ENCODE measurements at regions not wholly inside any gene's neighbourhood (a gene's known extent, or its start where the extent isn't known, plus 50 kb on each side); places are given as distances from the start of the nearest gene placed in this dataset.
"Not testable (repeated sequence)": the region's sequence is repeated elsewhere in the genome, so short reads cannot be mapped to it uniquely, and the experiment has no call there.

DNA sequence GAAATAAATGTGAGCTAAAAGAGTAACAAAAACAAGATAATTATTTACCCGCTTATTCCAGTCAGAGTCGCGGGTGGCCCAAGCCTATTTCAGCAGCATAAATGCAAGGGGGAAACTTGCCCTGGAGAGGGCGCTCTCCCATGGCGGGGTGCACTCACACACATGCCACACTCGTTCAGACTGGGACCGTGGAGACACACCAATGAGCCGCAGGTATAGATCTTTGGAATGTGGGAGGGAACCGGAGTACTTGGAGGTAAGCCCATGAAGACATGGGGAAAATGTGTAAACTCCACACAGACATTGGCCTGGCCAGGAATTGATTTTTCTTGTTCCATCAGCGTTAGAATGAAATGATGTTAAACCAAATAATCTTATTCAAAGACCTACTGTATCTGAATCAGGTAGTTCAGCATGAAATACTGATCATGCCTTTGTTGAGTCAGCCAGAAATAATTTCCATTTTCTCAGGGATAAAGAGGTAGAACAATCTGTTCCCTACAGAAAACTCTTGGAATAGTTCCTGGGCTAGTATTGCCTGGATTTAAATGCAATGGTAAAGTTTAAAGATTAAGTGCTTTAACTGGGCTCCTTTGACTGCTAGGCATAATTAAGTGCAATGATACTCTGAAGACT is 191.5 kb downstream of the MCHR2 start:
- FAIRE-seq: no peak

DNA sequence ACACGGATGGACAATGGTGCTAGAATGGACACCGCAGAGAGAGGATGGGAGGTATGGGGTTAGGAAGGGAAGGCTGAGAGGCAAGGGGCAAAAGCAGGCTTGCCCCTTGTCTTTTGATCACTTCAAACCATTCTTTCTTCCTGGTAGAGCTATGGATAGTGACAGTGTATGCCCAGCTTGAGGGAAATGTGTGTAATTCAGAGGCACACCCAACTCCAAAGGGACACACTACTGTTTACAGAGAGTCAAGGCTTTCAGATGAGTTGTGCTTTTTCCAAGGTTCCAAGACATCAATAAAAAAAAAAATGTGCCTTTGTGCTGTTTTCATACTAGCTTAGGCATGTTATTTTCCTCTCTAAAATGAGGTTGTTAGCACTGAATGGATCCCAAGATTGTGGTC is 185.0 kb downstream of the MCHR2 start:
- no peak for FAIRE-seq

DNA sequence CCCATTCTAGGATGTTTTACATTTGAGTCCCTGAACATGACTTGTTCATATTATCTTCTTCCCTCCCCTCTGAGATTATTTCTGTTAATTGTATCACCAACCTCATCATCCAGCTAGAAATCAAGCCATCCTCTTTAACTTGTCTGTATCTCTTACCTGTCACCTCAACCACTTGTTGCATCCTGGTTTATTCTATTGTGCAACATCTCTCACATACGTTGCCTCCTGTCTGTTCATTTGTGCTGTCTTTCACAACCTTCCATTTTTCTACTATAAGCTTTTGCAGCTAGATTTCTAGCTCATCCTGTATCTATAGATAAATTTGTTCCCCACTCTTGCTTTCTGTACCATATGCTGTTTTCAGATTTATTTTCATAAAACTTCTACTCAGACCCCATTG is 183.7 kb downstream of the MCHR2 start:
- no peak for FAIRE-seq

DNA sequence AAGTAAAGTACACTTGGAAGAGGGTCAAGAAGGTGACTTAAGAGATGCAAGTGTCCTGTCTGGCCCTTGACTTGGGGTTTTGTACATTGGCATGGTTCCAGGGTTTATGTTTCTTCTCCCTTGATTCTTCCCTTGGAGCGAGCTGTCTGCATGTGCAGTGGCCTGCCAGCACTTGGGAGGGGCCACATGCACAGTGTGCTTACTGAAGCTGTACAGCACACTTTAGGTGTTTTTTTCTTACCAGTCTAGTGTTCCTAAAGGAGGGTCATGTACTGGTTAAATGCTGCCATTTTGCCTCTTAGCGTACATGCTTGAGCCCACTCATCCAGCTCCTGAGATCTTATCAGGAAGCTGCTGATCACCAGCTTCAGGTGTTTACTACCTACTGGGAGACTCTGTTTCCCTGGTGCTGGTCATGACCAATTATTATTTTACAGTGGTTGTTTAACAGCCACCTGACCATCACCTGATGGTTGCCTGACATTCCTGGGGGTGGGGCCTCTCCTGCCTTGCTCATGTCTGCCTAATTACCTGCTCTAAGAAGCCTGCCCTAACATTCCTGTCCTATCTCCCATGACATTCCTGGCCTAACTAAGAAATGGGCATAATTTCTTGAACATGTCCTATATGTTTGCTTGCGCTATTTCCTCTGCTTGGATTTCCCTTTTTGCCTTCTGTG is 182.9 kb downstream of the MCHR2 start:
- FAIRE-seq: no peak

DNA sequence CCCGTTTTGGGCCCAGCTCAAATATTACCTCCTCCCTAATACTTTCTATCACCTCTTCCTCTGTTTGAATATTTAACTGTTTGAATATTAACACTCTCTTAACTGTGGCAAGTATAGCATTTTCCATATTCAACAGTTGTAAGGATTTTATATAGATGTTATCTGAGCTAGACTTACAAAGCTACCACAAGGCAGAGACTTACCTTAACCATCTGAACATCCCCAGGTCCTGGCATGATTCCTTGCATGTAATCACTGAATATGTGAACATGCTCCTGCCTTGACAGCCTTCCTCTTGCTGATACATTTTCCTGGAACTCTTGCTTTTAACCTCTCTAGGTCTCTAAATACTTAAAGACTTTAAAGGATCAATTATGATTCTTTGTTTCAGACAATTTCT is 182.4 kb downstream of the MCHR2 start:
- FAIRE-seq: no peak

DNA sequence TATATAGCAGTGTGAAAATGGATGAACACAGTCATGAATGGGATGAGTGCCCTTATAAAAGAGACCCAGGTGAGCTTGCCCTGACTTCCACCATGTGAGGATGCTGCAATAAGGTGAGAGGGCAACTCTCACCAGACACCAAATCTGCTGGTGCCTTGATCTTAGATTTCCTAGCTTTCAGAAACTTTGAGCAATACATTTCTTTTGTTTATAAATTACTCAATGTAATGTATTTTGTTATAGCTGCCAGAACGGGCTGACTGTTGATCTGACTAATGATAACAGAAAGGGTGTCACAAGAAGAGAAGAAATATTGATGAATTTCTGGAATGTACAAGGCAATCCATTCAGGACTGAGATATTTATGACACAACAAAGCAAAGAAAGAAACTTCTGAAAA is 180.5 kb downstream of the MCHR2 start:
- FAIRE-seq: no peak

DNA sequence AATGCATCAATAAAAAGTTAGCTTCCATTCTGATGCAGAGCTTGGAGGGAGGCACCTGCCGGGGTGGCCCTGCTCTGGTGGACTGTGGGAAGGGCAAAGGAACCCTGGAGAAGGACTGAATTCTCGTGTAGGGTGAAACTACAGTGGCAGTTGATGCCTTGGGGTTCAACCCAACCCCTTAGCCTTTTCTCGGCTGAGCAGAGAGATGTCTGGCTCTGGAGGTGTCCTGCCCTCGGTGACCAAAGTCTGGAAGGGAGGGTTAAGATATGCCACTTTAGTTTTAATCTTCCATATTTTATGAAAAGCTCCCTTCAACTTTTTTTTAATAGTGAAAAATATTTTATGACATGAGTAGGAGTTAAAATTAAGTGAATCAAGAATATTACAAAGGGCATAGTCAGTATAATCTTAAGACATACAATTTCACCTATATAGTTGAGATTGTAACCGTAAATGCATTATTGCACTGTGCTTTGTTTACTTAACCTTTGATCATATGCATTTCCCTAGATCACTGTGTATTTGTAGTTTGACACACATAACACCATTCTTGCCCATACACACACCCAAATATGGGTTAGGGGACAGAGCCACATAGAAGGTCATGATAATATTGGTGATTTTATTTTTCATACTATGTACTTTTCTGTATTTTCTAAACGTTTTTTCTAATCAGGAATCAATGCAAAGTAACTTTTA is 179.6 kb downstream of the MCHR2 start:
- FAIRE-seq: no peak

DNA sequence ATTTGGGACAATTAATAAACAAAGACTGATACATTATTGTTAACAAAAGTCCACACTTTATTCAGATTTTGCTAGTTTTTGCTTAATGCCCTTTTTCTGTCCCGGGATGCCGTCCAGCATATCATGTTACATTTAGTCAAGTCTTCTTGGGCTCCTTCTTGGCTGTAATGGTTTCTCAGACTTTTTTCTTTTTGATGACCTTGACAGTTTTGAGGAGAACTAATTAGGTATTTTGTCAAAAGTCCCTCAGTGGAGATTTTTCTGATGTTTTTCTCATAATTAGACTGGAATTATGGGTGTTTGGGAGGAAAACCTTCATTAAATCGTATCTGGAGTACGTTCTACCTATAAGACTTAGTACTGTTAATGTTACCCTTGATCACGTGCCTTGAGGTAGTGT is 177.2 kb downstream of the MCHR2 start:
- no peak for FAIRE-seq

DNA sequence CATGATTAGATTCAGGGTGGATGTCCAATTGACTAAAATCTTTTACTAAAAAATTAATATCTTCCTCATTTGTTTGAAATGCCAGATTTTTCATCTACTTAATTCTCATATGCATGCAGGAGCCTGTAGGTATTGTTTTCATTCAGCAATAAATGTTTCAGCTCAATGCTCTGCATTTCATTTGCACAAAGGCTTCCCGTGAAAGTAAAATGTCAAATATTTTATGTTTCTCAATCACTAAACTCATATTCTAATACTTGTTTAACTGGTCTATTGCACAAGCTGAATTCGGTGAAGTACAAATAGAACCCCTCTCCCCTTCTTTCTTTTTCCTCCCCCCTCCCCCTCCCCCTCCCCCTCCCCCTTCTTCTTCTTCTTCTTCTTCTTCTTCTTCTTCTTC is 175.9 kb downstream of the MCHR2 start:
- FAIRE-seq: no peak

DNA sequence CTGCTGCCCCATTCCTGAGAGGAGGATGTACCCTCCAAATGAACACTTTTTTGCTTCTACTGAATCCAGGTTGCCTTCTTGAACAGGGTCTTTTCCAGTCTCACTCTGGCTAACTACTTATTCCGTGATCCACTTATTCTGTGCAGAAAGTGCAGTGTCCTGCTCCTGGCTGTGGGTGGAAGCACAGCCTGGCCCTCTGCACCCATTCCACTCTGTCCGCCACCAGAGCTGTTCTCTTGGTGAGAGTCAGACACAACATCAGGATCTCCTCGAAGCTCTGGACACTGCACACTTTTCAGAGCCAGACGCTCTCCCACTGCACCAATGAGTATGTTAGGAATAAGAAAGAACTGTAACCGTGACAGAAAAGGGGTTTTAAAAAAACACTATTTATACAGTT is 174.2 kb downstream of the MCHR2 start:
- no peak for FAIRE-seq

DNA sequence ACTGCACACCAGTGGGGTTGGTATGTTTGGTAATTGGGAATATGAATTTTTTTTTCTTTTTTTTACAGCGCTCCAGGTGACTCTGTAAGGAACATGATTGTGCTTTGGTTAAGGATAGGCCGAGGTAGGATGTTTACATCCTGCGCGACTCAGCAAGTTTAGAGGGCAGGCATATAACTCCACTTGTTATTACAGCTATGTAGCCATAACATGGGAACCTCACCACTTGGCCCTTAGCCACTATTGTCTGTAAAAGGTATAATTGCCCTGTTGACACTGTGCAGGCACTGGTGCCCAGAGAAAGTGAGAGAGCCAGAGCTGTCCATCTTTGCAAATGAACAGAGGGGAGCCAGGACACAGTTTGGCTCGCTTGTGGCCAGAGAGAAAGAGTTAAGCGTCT is 172.9 kb downstream of the MCHR2 start:
- FAIRE-seq: no peak

DNA sequence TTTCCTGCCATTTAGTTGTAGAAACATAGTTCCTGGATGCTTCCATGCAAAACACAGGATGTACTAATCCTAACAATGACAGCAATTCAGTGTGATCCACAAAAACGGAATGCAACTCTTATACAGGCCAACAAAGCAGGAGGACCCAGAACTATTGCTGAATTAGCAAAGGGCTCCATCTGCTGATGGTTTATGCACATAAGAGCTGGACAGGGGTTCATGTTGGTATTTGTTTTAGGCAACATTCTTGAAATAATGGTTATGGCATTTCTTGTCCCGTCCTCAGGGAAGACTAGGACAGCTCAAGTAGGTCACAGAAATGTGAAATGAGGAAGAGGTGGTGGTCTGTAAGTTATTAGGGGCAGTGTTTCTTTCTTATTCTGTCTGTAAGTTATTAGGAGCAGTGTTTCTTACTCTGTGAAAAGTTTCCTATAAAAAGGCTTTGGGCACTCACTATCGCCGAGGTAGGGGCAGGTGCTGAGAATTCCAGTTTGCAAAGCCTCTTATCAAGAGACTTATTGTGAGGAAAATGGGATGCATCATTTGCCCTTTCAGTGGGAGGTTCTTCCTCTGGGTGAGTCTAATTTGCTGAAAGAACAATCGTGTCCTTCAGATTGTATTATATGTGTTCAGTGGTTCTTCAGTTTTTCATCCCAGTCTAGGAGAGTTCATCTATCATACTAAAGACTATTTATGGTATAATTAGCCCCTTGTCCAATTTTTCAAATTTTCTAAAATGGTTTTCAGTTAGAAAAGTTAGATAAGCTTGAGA is 171.1 kb downstream of the MCHR2 start:
- peak; percentile 17 for FAIRE-seq

DNA sequence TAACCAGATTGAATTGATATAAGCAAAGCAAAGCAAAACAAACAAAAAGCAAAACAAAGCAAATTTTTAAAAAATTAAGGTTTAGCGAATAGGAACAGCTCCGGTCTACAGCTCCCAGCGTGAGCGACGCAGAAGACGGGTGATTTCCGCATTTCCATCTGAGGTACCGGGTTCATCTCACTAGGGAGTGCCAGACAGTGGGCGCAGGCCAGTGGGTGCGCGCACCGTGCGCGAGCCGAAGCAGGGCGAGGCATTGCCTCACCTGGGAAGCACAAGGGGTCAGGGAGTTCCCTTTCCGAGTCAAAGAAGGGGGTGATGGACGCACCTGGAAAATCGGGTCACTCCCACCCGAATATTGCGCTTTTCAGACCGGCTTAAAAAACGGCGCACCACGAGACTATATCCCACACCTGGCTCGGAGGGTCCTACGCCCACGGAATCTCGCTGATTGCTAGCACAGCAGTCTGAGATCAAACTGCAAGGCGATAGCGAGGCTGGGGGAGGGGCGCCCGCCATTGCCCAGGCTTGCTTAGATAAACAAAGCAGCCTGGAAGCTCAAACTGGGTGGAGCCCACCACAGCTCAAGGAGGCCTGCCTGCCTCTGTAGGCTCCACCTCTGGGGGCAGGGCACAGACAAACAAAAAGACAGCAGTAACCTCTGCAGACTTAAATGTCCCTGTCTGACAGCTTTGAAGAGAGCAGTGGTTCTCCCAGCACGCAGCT is 170.3 kb downstream of the MCHR2 start:
- not testable (repeated sequence) for FAIRE-seq

DNA sequence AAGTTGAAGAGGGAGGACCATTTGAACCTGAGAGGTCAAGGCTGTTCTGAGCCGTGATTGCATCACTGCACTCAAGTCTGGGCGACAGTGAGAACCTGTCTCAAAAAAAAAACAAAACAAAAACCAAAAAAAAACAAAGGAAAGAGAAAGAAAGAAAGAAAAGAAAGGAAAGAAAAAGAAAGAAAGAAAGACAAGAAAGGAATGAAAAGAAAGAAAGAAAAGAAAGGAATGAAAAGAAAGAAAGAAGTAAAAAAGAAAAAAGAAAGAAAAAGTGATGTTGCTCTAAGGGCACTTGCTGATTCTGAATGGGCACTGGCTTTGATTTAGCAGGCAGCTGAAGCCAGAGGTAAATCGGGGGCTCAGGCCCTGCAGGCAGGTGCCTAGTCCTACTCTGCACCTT is 161.0 kb downstream of the MCHR2 start:
- no peak for FAIRE-seq

DNA sequence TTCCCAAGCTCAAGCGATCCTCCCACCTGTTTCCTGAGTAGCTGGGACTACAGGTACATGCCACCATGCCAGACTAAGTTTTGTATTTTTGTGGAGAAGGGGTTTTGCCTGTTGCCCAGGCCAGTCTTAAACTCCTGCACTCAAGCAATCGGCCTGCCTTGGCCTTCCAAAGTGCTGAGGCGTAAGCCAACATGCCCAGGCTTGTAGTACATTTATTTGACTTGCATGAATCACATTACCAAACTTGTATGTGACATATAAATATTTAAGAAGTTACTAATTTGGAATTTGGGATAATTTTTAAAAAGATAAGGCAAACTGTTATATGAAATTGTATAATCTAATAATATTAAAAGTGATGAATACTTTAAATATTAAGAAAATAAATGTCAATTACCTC is 157.6 kb downstream of the MCHR2 start:
- no peak for FAIRE-seq

DNA sequence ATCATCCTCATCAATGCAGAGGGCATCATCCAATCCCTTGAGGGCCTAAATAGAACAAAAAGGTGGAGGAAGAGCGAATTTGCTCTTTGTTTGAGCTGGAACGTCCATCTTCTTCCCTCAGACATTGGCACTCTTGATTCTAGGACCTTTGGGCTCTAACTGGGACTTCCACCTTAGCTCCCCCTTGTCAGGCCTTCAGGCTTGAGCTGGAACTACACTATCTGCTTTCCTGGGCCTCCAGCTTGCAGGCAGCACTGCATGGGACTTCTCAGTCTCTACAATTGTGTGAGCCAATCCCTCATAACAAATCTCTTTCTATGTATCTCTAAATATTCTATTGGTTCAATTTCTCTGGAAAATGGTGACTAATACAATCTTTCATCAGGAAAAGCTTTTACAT is 155.4 kb downstream of the MCHR2 start:
- FAIRE-seq: no peak

DNA sequence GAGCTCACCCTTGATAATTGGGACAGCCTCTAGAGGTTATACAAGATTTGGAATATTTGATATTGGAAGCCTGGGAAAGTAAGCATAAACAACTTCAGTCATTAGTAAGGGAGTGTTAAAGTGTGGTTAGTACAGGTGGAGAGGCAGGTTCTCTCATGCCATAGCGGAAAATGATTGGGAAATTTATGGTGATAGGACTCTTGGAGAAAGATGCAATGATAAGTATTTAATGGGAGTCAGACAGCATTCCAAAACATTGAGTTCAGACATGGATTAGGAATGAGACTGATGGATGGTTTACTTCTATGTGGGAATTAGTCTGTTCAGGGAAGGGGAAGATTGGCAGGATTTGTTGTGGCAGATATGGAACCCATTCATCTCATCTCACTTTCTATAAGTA is 152.7 kb downstream of the MCHR2 start:
- FAIRE-seq: no peak

DNA sequence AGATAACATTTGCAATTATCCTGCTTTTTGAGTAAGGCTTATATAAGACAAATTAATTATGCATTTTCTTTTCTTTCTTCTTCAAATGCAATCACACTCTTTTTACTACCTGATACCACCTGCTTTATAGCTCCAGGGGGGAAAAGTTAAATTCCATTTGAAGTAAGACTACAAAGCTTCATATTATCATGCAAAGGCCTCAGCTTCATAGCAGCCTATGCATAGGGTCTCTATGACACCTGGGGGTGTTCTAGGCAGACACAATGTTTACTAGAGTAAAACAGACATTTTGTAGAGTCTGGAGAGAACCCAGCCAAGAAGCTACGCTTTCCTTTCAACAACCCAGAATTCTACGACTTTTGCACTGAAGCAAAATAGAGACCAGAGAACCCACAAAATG is 148.0 kb downstream of the MCHR2 start:
- no peak for FAIRE-seq

DNA sequence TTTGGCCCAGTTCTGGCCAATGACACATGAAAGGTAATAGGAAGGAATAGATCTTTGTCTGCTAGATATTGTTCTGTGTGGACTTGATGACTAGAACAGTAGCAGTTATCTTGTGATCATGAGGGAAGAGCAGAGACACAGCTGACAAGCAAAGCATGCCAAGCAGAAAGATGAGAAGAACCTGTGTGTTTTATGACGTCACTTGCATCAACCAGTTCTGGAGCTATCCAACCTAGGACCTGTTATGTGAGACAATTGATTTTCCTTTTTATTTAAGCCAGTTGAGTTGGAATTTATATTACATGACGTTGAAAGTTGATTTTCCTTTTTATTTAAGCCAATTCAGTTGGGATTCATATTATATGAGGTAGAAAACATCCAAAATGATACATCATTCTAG is 143.2 kb downstream of the MCHR2 start:
- FAIRE-seq: no peak

DNA sequence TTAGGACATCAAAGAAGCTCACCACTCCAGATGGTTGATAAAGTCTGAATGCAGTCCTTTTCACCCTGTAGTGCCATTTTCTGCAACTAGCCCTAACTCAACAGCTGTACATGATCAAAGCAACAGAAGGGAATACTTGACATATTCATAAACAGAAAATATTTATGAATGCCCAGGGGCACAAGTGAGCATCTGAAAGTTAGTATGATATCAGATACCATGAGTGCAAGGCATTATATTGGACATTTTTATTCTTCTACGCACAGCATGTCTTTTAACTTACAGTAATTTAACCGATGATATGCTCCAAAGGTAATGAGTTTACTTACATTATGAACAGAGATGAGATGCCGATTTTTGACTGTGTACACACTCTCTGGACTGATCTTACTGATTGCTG is 142.0 kb downstream of the MCHR2 start:
- FAIRE-seq: no peak

DNA sequence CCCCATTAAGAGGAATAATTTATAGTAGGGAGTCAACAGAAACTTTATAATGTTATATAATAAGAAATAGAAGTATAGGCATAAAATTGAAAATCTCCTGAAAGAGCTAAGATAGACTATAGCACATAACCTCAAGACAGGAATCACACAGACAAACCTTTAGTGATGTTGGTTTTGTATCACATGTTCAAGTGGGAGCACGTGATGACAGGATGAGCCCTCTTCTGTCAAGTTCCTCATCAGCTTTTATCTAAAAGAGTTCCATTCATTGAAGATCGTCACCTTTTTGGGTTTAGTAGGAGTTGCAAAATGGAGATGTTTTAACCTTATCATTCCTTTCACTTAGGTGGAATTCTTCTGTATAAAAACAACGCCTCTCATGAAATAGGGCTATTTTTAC is 127.0 kb downstream of the MCHR2 start:
- no peak for FAIRE-seq

DNA sequence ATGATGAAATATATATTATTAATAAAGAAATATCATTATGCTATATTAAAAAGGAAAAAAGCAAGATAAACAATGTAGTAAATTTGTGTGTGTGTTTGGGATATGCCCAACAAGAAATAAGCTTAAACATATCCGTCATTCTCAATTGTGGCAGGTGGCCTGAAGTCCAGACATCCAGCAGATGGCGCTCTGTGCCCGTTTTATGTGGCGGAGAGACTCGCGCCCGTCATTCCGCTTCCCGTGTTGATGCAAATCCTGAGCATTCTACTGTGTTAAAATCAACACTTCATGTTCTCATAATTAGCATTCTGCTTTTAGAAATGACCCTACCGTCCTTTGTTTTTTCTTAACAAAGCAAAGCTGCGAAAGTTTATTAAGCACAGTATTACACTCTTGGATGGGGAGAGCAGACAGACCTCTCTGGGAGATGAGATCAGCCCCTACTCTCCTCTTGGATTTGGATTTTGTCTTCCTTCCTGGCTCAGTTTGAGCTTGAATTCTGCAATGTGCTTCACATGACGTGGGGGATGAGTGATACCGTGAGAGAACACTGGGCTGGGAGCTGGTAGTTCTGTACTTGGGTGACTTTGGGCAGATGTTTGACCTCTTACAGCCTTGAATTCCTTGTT is 125.8 kb downstream of the MCHR2 start:
- peak; percentile 83 for FAIRE-seq
